ENCODE measurements at regions not wholly inside any gene's neighbourhood (a gene's known extent, or its start where the extent isn't known, plus 50 kb on each side); places are given as distances from the start of the nearest gene placed in this dataset.

DNA sequence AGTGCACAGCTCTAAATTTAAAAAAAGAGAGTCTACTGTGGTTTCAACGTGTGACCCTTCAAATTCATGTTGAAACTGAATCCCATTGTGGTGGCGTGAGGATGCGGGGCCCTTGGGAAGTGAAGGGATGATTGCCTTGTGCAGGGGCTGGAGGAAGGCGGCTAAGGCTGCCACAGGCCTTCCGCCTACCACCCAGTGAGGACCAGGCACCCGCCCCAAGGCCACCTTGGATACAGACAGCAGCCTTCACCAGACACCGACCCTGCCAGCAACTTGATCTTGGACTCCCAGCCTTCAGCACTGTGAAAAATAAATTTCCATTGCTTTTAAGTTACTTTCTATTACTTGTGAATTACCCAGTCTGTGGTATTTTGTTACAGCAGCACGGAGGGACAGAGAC is 103.4 kb upstream of the TMEM18 start:
- no peak for DNase-seq

DNA sequence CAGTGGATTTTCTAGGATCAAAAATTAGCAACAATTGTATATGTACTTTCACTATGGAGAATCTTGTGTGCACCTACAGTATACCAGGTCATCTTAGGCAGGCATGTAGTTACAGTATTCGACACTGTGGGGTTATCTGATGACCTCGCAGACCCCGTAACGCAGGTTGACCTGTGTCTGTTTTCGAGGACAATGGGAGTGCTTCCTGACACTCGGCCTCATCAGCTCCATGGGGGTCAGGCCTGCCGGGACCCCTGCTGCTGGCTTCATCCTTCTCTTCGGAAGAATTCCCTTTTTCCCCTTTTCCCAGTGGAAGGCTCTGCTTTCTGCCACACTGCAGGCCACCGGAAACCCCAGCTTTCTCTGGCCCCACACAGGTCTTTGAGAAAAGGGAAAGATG is 102.8 kb upstream of the TMEM18 start:
- DNase-seq: no peak

DNA sequence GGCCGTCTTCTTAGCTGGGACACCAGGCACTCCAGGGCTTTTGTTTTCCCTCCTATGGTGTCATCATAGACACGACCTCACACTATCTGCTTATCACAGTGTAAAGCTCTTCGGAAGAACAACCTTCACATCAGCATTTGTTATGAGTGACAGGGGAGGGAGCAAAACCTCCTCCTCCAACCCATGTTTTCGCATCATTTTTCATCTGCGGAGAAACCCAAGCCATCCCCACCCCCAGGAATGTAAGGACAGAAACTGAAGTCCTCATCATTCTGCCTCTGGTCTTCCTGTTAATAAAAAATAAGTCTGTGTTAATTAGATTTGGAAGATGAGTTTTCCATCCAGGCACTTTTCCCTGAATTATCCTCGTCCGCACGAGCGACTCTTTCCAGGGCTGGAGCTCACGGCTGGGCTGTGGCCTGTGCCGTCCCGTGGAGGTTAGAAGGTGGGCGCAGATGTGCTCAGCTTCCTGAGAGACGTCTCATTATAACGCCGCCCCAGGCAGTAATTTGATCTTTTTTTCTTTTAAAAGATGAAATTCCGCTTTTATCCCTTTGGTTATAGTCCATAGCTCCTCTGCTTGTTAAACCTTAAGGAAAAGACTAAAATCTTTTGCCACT is 101.6 kb upstream of the TMEM18 start:
- no peak for DNase-seq

DNA sequence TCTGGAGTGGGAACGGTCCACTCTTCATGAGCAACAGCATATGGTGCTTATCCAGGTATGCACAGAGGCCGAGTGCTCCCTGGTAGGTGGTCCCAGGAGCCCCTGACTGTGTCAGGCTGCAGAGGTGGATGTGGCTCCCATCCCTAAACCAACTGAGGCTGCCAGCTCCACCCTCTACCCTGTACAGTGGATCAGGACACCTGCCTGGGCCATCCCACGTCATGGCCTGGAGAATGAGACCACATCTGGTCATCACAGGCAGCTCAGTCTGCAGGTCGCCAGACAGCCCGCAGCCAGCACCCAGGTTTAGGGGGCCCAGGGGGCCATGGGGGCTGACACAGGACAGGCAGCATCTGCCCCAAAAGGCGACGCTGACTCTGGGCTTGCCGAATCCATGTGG is 100.3 kb upstream of the TMEM18 start:
- no peak for DNase-seq

DNA sequence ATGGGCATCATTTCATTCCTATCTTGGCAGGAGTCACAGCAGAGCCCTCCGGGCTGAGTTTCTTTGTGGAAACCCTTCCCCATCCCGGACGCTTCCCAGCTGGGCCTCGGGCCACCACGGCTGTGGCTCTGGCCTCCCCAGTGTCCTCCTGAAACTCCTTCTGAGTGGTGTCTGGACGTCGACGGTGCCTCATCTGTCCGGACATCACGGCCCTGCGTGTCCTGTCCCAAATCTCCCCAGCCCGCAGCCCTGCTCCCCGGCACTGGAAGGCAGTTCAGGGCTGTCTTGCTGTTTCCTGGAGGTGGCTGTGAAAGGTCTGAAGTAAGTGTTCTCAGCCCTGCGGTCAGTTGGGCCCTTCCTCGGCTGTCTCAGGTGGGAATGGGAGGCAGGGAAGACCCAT is 99.8 kb upstream of the TMEM18 start:
- DNase-seq: no peak

DNA sequence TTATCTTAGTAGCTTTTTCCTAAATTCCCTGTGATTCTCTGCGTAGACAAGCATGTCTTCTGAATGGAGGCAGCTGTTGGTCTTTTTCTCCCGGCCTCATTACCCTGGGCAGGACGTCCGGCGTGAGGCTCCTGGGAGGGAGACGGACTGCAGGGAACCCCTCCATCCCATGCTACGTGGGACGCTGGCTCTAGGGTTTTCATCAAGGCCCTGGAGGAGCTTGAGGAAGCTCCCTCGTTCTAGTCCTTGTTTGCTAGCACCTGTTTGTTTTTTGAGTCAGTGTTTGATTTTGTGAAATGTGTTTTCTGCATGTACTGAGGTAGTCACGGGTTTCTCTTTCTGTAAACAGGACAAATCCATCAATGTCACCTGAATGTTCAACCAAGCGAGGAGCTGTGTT is 99.3 kb upstream of the TMEM18 start:
- no peak for DNase-seq

DNA sequence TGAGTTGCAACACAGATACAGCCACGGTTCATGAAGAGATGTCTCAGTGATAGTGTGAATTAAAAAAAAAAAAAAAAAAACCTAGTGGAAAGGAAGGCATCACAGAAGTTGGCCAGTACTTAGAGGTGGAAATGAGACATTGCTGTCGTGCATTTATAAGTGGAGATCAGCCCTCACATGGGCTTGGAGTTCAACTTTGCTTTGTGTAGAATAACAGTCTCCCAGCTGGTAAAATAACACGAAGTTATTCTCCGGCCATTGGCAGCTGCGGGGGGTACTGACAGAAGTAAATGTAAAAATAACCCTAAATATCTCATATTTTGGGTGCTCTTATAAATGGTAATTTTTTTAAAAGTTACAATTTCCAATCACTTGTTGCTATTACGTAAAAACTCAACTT is 98.8 kb upstream of the TMEM18 start:
- DNase-seq: no peak

DNA sequence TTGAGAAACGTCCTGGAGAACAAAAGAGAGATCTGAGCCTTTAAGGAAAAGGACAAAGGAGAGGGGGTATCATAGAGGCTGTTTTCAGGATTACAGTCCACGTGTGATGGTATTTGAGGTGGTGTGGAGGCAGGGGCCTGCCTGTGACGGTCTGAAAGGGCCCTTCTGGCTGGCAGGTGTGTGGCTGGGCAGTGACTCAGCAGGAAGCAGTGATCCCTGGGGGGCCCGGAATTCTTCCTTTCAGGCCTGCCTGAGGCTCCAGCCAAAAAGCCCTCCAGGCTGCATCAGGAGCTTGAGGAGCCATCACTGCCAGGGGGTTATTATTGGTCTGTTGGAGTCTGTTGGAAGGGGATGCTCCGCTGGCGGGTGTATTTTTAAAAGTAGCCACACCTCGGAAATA is 97.2 kb upstream of the TMEM18 start:
- DNase-seq: no peak

DNA sequence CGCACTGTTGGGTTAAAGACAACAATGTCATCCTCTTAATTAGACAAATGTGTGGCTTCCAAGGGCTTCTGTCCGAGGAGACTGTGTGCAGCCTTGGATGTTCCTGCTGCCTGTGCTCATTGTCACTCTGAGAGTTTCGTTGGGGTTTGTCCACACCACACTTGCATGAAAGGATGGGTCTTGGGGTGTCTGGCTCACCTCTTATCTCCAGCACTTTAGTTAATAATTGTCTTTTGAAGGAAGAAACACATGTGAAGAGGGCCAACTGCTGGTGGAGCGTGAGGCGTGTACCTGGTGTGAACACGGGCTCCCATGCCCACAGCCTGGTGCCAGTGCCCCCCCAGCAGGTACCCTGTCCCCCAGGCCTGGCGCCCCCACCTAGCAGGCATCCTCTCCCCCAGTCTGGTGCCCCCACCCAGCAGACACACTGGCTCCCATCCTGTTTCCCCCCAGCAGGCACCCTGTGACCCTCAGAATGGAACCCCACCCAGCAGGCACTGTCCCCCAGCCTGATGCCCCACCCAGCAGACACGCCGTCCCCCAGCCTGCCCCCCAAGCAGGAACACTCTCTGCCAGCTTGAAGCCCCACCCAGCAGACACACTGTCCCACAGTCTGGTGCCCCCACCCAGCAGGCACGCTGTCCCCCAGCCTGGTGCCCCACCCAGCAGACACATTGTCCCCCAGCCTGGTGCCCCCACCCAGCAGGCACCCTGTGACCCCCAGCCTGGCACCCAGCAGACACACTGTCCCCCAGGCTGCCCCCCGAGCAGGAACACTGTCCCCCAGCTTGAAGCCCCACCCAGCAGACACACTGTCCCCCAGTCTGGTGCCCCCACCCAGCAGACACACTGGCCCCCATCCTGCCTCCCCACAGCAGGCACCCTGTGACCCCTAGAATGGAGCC is 96.3 kb upstream of the TMEM18 start:
- DNase-seq: no peak

DNA sequence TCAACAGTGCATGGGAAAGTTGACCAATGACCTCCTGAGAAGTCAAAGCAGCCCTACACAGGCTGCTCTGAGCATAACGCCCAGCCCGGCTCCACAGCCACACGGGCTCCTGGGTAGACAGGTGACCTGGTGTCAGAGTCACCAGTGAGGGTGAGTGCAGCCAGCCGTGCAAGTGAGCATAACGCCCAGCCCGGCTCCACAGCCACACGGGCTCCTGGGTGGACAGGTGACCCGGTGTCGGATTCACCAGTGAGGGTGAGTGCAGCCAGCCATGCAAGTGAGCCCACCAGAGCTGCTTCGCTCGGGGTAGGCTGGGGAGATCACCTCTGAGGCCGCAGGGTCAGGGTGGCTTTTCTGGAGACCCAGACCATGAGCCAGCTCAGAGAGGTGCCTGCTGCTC is 94.3 kb upstream of the TMEM18 start:
- DNase-seq: no peak

DNA sequence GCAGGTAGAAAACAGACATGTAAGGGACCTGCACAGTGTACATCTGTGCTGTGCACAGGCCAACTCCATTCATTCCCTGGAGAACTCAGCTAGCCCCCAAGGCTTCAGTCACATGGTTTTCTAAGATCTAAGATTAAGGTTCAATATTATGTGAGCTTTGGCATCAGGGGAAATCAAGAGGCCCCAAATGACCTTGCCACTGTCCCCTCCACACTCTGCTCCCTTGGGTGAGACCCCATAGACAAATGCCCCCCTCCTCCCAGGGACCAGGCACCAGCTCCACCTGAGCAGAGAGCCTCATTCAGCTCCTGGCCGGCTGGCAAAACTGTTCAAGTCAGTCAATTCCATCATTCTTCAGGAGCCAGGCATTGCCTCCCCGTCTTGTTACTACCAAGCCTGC is 93.6 kb upstream of the TMEM18 start:
- DNase-seq: no peak

DNA sequence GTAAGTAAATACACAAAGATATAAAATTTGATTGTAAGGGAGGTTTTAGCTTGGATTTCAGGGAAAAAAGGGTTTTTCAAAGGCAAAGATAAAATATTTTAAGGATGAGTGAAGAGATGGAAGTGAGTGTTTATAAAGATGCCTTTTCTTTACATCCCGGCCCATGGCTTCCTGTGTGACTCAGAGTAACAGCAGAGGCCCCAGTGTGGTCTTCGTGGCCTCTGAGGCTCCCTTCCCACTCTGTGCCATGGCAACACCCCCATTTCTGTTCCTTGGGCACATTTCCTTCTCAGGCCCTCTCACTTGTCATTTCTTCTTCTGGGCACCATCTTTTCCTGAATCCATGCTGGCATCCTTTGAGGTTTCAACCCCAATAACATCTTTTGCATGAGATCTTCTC is 92.6 kb upstream of the TMEM18 start:
- no peak for DNase-seq

DNA sequence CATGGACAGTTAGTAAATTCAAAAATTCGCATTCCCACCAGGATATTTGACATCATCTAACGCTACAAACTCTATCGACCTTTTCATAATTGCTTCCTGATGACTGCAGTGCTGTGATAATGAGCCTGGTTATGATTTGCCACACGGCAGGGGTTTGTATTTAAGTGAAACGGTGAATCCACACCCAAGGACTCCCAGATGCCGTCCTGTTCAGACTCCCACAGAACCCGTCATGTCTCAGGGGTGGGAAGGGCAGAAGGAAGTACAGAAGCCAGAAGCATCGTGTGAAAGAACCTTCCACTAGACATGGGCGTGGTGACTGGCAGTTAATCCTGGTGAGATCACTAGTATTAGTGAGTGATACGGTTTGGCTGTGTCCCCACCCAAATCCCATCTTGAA is 91.2 kb upstream of the TMEM18 start:
- DNase-seq: no peak

DNA sequence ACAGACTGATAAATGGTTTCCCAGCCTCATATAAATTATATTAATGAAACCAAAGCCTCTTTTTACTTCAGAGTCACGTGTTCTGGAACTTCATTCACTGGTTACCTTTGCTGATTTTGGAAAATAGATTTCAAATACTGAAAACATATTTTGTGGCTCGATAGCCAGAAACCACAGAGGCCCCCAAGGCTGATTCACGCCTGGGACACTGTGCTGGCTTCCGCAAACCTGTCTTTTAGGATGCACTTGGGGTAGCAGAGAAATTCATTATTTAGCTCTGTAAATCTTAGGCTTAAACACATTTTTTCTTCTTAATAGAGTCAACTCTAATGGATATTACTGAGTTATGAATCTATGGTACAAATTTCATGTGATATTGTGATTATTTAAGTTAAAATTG is 90.7 kb upstream of the TMEM18 start:
- DNase-seq: no peak

DNA sequence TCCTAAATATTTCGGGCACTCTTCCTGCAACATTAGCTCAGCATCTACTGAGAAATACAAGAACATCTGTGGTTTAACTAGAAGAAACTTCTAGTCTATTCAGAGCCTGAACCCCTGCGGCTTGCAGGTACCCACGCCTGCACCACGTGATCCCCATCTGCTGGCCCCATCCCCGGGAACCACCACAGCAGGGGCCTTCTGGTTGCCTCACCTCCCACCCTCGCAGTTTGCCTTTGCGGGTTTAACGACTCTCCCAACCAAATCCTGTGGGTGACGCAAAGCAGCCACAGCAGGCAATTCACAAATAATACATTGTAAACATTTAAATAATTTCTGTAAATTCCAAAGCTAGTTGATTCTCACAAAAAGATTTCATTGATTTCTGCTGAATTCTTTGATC is 90.2 kb upstream of the TMEM18 start:
- no peak for DNase-seq

DNA sequence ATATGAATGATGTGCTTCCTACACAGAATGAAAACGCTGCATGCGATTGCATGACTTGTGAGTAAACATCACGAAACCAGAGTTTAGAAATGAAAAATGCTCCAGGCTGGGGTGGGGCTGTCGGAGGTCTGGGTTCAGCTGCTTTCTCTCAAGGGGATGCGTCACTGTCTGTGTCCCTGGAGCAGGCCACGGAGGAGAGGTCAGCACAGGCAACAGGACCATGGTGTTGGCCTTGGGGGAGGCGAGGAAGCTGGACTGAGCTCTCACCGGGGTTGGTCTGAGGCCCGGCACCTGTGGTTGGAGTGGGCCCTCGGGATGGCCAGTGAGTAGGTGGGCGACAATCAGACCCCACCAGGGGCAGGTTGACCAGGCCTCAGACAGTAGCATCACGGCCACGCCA is 89.0 kb upstream of the TMEM18 start:
- no peak for DNase-seq

DNA sequence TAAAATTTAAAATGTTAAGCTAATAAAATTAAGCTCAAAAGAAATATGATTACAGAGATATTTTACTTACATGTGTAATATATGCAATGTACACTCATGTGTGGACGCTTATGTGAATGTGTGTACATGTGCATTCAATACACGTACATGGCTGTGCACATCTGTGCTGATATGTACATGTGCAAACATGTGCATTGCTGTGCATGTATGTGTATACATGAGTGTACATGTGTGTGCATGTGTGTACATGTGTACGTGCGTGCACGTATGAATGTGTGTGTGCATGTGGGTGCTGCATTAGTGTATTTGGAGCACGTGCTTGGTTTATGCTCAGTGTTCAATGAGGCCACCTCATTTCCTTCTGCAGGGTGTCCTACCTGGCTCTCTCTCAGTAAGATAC is 88.2 kb upstream of the TMEM18 start:
- DNase-seq: no peak

DNA sequence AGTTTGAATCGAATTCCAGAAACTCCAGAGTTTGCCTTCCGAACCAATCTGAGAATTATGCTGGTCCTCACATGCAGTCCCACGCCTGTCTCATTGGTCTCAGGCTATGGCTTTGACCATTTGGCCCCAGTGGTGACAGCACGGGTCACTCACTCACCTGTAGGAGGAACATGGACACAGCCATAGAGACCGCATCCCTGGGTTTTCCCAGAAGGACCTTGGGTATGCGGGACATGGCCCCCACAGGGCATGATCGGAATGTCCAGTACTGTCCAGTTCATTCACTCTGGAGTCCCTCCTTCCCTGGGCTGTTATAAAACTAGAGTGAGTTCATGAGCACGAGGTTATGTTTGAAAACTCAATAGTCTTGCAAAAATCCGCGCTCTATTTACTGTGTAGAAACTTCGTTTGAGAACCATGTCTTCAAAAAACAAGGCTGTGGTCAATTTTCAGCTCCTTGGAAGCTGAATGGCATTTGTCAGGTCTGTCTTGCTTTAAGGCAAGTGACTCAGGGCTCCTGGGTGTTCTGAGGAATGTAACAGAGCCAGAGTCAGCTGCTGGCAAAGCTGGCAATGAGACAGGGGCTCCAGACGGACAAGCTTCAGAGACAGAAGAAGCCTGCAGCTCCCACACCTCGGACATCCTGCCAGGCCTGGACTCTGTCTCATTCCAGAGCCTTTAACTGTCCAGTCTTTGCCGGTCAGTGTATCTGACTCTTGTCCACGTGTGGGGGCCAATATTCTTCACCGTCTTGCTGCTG is 86.7 kb upstream of the TMEM18 start:
- DNase-seq: no peak

DNA sequence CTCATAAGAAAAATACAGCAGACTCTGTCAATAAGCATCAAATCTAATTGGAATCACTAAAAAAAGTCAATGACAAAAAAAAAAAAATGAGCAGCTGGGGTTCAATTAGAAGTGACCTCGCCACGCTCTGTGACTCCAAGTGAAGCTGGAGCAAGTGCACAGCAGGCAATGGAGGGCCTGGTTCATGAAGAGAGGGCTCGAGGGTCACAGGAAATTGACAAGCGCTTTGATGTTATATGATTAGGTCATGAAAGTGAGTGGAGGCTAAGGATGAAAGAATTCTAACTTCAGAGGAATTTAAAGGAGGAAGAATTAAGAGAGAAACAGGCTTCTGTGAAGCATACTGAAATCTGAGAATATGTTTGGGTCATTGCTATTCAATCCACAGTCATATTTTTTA is 85.4 kb upstream of the TMEM18 start:
- no peak for DNase-seq

DNA sequence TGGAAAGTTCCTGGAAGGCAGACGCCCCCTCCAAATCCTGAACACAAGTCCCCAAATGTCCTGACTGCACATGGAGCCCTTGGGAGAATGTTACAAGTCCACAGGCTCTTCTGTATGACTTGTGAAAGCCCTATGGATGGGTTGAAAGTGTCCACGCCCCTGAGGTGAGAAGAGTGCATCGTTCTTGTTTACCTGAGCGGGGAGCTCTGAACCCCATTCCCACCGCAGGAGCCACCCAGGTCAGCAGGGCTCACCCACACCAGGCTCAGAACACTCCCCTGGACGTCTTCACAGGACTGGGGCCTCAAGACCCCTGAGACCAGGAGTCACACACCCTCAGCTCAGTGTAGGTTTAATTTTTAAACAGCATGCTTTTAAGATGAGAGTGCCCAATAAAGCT is 84.2 kb upstream of the TMEM18 start:
- no peak for DNase-seq

DNA sequence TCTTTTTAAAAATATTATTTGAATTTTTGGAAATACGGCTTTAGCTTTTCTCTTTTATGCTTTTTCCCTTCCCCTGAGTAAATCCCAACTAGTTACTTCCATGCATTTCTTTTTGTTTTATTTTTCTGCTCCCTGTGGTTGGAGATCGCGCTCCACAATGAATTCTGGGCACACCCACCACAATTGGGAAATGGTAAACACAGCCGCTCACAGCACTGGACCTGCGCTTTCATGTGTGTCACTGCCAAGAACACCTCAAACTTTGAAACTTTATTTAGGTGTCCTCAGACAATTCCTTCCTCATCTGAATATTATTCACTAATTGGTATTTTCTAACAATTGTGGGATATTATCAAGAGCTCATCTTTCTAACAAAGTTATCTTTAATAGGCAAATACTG is 82.8 kb upstream of the TMEM18 start:
- no peak for DNase-seq

DNA sequence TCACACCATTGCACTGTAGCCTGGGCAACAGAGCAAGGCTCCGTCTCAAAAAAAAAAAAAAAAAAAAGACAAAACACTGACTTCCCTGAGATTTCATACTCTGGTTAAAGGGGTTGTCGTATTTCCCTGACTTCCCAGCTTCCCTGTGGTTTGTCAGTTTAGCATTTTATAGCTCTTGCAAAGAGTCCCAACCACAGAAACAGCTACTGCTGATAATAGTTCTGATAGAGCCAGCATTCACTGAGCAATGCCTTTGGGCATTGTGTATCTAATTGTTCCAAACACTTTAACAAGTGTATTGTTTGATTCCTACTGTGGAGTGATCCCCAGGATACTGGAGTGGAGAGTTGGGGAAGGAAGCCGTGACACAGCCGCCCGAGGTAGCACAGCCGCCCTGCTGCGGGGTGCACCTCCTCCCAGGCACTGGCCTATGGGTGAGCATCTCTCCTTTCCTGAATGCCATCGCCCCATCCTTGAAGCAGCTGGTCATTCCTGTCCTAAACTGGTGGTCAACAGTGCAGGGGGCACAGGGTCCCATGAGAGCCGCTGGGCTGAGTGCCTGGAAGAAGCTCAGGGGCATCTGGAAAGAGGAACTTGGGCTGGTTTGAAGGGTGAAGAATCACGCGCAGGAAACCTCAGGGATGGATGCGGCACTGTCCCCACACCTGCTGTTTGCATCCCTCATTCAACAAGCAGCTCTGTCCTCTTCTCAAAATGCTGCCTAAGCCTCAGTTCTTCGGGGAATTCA is 81.0 kb upstream of the TMEM18 start:
- DNase-seq: no peak

DNA sequence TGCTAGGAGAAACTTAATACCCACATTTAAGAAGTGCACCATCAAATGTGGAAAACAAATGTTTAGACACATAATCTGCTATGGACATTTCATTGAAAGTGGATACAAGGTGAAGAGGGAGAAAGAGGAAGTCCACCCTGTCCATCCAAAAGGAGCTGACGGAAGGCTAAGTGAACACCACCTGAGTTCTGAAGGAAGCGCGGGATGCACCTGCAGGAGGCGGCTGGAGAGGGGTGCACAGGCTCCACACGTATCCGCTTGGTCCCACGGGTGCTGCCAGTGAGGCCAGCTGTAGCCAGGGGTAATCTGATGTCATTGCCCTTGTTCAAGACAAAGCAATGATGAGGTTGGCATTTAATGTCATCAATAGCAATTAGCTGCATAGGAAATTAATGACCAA is 75.9 kb upstream of the TMEM18 start:
- DNase-seq: no peak
